Pulmonary artery endothelial cell (primary cell): ENCODE measurements at regions not wholly inside any gene's neighbourhood (a gene's known extent, or its start where the extent isn't known, plus 50 kb on each side); places are given as distances from the start of the nearest gene placed in this dataset.
"Not testable (repeated sequence)": the region's sequence is repeated elsewhere in the genome, so short reads cannot be mapped to it uniquely, and the experiment has no call there.

ENCODE experiments used
- DNase-seq: peaks from one replicate; pipeline ENCODE4 v3.0.0-alpha.2; 2011; ENCODE audit warnings: low read depth, low spot score

DNA sequence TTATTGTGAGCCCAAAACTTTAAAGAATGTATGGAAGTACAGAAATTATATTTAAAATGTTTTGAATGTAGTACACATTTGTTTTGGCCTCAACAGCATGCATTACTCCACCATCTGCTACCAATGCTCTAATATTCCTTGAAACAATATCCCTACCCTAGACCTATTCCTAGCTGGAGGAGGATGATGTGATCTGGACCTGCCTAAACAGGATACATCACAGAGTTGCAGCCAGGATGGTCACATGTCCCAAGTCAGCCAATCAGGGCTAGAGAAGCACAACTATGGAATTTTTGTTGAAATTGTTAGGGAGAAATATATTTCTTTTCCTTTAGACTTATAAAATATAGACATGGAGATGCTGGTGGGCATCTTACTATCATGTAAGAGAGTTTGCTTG lies 623.3 kb upstream of the NR5A2 start:
- no peak for DNase-seq

DNA sequence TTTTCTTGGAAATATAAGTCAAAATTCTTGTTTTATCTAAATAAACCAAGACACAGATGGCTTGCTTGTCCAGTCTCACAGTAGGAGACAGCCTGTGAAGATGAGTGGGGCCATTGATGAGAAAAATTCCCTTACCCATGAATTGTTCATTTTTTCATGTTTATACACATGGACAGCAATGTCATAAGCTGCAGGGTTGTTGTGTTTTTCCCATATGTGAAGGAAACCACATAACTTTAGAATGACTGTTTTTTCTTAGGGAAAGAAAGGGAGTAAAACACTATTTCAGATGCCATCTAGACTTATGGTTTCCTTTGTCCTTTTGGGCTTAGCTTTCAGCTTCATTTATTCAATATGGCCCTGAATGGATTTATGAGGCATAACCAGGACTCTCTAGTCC lies 622.5 kb upstream of the NR5A2 start:
- DNase-seq: no peak

DNA sequence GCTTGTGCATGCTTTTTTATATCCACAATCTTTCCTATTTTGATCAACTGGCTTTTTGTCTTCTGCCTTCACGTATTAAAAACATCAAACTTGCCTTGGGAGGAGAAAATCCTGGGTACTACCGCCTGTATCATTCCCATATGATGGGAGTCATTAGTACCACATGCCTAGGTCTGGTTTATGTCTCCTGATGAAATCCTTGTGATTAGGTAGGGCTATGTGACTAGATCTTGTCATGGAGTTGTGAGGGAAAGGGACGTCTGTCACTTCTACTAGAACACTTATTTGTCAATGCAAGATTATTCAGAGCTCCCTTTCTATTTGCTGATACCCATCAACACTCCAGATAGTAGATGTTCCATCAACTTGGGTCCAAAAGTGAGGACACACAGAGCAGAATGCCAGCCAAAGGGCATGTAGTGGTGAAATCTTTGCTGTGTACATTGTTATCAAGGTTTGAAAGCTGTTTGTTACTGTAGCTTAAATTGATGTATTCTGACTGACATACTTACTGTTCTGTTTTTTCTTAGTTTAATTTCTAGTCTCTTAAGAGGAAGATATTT lies 621.8 kb upstream of the NR5A2 start:
- no peak for DNase-seq

DNA sequence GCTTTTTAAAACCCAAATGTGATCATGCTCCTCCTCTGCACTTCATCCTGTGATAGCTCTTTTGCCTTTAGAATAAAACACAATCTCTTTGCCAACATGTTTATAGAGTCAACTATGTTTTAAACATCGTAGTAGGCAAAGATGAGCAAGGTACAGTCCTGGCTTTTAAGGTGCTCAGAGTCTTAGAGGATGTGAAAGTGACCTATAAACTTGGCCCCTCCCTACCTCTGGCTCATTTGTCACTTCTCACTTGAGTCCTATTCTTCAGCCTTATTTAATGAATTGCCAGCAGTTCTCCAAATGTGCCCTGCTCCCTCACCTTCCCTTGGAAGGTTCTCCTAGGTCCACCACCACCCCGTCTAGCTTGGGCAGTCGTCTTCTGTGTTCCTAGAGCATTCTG lies 617.0 kb upstream of the NR5A2 start:
- DNase-seq: no peak

DNA sequence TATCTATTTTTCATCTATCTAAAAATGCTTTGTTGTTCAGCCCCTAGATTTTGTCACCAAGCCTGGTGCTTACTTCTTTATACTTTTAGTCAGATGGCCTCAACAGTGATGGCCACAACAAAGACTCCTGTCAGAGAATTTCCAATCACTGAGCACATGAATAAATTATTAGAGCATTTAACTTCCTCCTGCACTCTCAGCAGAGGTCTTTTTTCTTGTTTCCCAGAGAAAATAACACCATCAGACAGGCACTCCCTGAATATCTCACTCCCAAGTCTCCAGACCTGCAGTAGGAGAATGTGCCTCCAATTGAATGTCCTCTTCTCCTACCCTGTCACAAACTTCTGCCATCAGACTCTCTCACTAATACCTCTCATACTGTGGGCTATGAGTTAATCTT lies 616.0 kb upstream of the NR5A2 start:
- no peak for DNase-seq

DNA sequence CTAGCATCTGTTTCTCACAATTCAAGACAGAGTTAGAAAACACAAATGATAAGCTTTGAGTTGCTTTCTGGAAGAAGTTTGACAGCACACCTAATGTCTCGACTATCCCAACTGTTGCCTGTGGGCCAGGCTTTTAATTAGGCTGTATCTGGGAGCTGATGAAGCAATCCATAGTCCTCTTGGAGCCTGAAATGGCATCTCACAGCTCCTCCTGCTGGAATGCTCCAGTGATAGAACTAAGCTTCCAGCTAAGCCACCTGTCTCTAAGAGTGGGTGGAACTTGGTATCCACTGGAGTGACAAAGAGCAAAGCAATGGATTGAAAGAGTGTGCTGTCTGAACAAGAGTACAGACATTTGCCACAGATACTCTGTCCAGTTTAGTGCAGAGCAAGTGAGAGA lies 605.3 kb upstream of the NR5A2 start:
- no peak for DNase-seq

DNA sequence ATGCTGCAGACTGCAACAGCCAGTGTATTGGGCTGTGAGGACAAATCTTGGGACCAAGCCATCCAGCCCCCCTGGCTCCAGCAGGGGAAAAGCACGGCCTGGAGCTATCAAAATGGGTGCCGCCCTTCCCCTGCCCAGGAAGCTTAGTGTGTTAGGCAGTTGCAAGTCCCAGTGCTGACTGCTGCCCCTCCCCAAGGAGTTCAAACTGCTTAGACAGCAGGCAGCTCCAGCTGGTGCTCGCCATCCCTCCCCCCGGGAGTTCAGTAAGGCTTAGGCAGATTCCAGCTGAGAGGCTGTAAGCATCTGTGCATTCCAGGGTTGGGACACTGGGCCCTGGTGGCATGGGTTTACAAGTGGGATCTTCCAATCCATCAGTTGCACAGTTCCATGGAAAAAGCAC lies 579.6 kb upstream of the NR5A2 start:
- DNase-seq: no peak

DNA sequence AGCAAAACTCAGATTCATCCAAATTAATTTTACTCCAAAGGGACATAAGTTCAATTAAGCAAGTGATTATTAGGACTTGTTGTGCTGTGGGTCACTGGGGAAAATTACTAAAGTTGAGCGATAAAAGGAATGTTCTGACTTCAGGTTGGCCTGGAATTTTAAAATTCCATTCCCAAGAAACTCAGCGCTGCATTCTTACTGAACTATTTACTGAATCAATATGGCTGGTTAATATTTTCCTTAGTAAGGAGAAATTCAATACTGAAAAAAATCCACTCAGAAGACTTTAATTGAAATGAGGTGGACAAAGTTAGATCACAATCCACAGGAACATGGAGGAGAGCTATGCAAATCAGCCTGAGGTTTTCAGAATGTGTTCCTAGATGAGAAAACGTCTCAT lies 578.9 kb upstream of the NR5A2 start:
- DNase-seq: no peak

DNA sequence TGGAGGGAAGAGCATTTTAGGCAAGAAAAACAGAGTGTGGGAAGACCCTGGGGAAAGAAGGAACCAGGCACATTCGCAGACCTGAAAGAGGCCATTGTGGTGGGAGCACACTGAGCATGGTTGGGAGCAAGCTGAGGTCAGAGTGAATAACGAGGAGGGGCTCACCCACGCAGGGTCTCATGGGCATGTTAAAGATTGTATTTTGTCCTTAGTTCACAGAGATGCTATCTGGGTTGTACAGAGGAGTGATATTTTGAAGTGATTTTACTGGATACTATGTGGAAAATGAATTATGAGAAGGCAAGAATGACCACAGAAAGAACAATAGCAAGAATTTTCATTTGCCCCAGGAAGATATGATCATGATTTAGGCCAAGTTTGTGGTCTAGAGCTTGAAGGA lies 578.3 kb upstream of the NR5A2 start:
- DNase-seq: no peak

DNA sequence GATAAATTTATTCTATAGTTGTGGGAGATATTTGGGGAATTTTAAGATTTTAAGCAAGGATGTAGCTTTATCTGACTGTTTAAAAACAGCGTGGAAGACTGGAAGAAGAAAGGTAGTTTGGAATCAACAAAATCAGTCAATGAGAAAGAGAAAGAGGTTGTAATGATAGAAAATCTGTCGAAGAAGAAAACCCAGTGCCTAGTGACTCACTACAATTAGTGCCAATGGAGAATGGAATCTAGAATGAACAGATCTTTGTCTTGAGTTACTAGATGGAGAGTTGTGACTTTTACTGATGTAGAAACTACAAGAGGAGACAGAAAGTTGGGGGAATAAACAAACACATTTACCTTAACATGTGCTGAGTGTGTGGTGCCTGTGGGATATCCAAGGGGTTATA lies 577.8 kb upstream of the NR5A2 start:
- no peak for DNase-seq

DNA sequence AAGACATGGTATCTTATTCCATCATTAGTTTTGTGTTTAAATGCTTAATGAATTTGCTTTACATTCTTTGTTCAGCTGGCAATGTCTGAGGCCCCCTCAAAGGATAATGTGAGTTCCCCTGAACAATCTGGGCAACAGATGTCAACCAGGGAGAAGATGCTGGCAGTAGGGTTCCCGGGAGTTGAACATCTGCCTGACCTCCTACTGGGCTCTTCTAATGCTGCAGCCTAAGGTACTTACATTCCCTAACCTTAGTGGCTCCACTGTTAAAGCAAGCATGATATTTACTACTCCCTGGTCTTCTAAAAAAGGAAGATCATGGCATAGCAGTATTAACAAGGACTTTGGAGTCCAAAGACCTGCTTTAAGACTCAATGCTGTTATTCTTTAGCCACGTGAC lies 574.9 kb upstream of the NR5A2 start:
- DNase-seq: no peak

DNA sequence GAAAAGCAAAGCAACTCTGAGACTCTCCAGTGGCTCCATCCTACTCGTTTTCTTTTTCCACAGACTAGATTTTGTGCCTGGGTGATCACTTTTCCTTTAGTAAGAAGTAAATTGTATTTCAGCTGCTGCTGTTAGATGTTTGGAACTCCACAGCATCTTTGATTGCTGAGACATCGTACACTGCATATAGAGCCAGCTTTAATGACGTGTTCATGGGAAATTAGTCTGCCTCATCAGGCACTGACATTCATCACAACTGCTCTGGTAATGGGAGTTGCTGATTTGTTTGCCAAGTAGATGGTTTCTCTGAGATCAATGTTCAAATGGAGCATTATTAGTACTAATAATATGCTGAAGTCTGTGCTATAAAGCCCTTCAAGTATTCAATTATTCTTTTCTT lies 573.8 kb upstream of the NR5A2 start:
- no peak for DNase-seq

DNA sequence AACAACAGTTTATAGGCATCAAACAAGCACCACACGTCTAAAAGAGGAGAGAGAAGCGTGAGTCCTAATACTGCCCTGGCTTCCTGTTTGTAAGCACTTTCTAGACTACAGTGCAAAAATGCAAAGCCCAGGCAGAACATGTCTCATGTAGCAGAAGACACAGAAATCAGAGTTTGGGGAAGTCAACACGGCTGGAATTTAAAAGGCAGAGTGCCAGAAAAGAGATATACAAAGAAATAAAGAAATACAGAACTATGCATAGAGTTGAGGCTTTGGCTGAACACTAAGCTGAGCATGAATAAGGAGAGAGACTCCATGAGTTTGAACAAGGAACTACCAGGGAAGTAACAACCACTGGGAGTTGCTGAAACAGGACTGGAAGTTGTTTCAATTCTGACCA lies 566.6 kb upstream of the NR5A2 start:
- no peak for DNase-seq

DNA sequence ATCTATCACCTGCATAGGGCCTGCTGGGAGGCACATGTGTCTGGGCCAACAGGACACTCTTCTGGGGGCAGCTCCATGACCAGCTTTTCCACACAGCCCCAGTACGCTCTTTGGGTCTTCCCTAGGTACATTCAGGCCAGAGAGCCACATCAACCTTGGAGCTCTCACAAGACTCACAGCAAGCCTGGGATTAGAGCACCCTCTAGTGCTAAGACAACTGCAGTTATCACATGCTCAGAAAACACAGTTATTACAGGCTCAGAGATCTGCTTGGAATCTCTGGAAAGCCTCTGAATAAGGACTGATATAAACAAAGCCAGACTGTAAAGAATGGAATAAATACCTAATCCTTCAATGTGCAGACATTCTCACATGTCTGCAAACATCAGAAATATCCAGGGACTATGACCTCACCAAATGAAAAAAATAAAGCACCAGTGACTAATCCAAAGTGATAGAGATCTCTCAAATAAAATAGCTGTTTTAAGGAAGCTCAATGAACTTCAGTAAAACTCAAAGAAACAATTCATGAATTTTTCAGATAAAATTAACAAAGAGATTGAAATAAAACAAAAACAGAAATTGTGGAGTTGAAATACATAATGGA lies 563.9 kb upstream of the NR5A2 start:
- peak; percentile 35 for DNase-seq

DNA sequence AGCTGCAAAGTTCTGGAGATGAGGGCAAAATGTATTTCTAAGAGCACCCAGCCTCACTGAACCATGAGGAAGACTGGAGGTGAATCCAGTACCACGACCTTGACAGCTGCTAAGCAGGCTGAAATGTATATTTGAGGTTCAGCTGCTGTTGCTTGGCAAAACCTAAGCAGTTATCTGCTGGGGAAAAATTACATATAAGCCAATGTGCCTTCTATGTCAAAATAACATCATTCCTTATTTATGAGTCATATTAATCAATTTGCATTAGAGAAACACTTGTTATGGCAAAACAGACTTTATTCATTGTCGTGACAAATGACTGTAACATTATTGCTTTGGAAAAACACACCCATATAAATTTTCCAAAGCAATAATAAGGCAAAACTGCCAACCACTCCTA lies 560.5 kb upstream of the NR5A2 start:
- no peak for DNase-seq

DNA sequence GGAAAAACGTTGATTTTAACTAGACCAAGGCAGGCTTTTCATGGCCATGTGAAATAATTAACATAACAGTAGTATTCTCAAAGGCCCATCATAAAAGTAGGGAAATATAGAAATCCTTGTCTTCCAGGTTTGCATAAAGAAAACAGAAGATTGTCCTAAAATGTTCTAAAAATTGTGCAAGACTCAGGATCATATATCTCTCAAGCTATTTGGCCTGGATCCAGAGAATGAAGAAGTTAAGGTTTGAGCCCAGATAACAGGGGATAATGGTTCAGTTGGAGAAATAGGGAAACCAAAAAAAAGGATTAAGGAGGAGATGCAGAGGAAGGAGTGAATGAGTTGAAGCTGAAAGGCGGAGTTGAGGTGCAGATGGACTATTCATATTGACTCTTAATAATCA lies 555.5 kb upstream of the NR5A2 start:
- DNase-seq: no peak

DNA sequence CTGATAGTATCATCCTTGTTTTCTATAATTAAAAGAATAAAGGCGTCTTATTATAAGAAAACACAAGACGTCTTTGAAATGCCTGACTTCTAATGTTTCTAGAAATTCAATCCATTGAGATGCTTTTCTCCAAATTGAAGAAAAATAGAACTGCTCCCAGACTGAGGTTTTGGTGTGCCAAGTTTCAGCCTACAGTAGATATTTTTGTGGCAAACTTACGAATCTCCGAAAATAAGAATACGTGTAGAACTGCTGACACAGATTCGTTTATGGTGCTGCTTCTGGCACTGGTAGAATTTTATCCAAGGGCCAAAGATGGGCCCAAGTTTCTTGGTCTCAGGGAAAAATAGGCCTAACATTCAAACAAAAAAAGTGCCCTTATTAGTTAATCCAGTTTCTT lies 554.5 kb upstream of the NR5A2 start:
- no peak for DNase-seq

DNA sequence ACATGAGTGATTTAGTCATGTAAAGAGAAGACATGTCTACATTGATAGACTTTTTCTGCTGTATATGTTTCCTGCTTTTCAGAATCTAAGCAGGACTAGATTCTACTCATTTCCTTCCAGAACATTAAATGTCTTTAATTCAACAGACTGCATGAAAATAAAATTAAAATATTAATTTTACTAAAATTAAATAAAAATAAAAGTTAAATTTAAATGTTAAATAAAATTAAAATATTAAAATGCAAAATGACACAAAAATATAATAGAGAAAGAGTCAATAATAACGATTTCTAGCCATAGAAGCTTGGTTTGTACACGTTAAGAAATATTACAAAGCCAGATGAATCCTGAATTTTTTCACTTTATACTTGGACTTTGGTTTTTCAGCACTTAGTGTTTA lies 552.8 kb upstream of the NR5A2 start:
- DNase-seq: no peak

DNA sequence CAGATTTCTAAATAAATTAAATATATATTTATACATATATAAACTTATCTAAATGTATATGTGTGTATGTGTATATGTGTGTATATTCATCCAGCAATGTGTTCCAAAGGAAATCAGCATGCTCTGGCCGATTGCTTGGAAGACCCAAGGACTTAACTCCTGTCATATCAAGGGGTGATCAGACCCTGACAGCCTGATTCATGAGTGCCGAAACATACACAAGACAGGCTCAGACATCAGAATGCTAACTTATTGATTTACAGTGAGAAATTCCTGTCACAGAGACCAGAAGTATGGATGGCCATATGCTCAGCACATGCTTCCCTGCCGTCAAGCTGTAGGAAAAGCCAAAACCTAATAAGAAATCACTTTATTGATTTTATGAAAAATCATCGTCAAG lies 545.1 kb upstream of the NR5A2 start:
- DNase-seq: no peak

DNA sequence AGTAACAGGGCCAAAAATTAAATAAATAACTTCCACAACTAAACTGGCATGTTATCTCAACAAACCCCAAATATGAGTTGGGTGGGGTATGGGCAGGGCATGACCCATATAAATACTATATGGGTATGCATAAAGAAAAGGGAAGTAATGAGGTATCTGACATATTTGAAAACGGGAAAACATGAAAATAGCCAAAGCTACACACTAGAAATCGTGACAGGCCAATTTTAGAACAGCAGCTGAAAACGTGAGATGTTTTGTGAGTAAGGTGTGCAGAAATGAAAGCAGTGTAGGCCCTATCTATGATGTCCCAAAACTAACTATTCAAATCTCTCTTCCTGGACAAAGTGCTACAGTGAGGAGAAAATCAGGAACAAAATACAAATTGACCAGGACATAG lies 537.9 kb upstream of the NR5A2 start:
- DNase-seq: no peak

DNA sequence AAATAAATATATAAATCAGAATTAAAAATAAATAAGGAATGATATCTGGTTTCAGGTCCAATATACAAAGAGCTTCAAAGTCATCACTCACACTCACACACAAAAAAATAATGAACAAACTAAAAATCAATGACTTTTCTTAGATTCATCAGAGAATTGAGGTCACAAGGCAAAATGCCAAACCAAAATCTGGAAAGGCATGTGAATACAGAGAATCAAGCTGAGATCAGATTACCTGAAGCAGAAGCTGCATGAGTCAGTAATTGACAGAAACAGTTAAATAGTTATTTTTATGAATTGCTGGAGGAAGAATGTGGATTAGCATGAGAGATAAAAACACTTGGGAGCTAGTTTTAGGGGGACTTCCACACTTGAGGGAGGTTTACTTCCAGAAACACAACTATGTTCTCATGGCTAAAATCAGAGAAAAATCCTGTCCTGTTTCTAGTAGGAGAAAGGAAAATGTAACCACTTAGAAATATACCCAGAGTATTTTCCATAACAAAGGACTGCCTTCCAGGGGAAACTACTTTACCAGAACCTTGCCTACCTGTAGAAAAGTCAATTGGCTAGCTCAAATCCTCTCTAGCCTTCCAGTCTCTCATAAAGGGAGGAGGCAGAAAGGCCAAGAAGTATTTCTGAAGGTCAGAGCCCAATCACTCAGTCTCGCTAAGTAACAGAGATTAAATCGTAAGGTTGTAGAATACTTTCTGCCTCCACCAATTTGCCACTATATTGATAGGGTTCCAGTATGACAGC lies 536.6 kb upstream of the NR5A2 start:
- no peak for DNase-seq

DNA sequence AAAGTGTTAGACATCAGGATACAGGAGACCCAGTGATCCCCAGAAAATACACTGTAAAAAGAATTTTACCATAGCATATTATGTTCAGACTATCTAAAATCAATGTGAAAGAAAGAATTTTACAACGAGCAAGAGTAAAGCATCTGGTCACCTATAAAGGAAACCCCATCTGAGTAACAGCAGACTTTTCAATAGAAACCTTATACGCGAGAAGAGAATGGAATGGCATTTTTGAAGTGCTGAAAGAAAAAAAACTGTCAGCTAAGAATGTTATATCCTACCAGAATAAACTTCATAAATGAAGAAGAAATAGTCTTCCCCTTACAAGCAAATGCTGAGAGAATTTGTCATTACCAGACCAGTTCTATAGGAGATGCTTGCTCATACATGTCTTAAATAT lies 532.1 kb upstream of the NR5A2 start:
- no peak for DNase-seq

DNA sequence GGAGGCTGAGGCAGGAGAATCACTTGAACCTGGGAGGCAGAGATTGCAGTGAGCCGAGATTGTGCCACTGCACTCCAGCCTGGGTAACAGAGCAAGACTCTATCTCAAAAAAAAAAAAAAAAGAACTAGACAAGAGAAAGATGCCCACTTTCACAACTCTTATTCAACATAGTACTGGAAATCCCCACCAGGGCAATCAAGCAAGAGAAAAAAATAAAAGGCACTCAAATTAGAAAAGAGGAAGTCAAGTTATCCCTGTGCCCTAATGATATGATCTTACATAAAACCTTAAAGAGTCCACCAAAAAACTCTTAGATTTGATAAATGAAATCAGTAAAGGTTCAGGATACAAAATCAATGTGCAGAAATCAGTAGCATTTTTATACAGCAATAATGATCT lies 528.7 kb upstream of the NR5A2 start:
- not testable (repeated sequence) for DNase-seq
